CD4-positive, alpha-beta T cell (primary cell): ENCODE measurements at regions not wholly inside any gene's neighbourhood (a gene's known extent, or its start where the extent isn't known, plus 50 kb on each side); places are given as distances from the start of the nearest gene placed in this dataset.

ENCODE experiments used
- ATAC-seq: fragments of 200-7000 bp; cut with Tn5 transposase; one replicate; pipeline ENCODE4 v1.10.0; 2022; ENCODE audit warnings: mild to moderate bottlenecking; ENCODE audit not compliant: poor library complexity
- CTCF ChIA-PET: fragments of 350-600 bp; sonication (Branson Sonifier 250); formaldehyde crosslinking; loops from one replicate; lab custom pipeline; 2021; ENCODE audit warnings: antibody characterized with exemption, inconsistent platforms; lab: Charles Lee
- POLR2A ChIA-PET: fragments of 350-600 bp; sonication (Branson Sonifier 250); formaldehyde crosslinking; loops from one replicate; lab custom pipeline; 2021; ENCODE audit warnings: antibody characterized with exemption, inconsistent platforms; lab: Charles Lee
- DNase-seq, 14 experiments: peaks; one replicate each; pipeline ENCODE4 v3.0.0-alpha.2; 2013 to 2020; ENCODE audit warnings: mixed read lengths in 2 of 14
- H3K27ac ChIP-seq, 2 donors: one replicate each; pipeline versions ENCODE4 v1.5.1 to v1.7.0; 2013; ENCODE audit warnings: low read length in 2 of 2, low read depth in 1 of 2, mild to moderate bottlenecking in 1 of 2
- H3K27me3 ChIP-seq, 2 experiments: 1 replicate in 1 of 2; 2 replicates in 1 of 2; pipeline versions ENCODE4 v1.6.1 to v1.7.0; 2013; ENCODE audit warnings: low read length in 2 of 2, control low read depth in 1 of 2, mild to moderate bottlenecking in 1 of 2, moderate library complexity in 1 of 2; ENCODE audit not compliant: insufficient read depth in 2 of 2, control insufficient read depth in 1 of 2
- H3K36me3 ChIP-seq: one replicate; pipeline ENCODE4 v1.6.1; 2013; ENCODE audit warnings: low read length, control low read depth; ENCODE audit not compliant: insufficient read depth
- H3K4me1 ChIP-seq: one replicate; pipeline ENCODE4 v1.6.1; 2013; ENCODE audit warnings: low read length, control low read depth; ENCODE audit not compliant: insufficient read depth
- H3K4me3 ChIP-seq: one replicate; pipeline ENCODE4 v1.5.1; 2013; ENCODE audit warnings: mild to moderate bottlenecking, low read length, moderate library complexity
- H3K9me3 ChIP-seq, 2 experiments: 1 replicate in 1 of 2; 2 replicates in 1 of 2; pipeline versions ENCODE4 v1.6.1 to v1.7.0; 2013; ENCODE audit warnings: low read length in 2 of 2, mild to moderate bottlenecking in 2 of 2, control low read depth in 1 of 2, moderate library complexity in 1 of 2; ENCODE audit not compliant: control insufficient read depth in 1 of 2, insufficient read depth in 1 of 2
- H3K27ac Mint-ChIP-seq: one replicate; pipeline ENCODE4 v1.8.0; 2020; ENCODE audit warnings: mixed read lengths
- H3K27me3 Mint-ChIP-seq: one replicate; pipeline ENCODE4 v1.8.0; 2021; ENCODE audit warnings: mixed read lengths
- H3K36me3 Mint-ChIP-seq: one replicate; pipeline ENCODE4 v1.8.0; 2021; ENCODE audit warnings: low read depth, mixed read lengths
- H3K4me1 Mint-ChIP-seq: one replicate; pipeline ENCODE4 v1.8.0; 2021; ENCODE audit warnings: low read depth, mixed read lengths
- H3K4me3 Mint-ChIP-seq: one replicate; pipeline ENCODE4 v1.8.0; 2020; ENCODE audit warnings: mild to moderate bottlenecking, mixed read lengths
- H3K9me3 Mint-ChIP-seq: one replicate; pipeline ENCODE4 v1.8.0; 2020; ENCODE audit warnings: mixed read lengths
- intact Hi-C, 2 experiments: fragments of 100-400 bp; cut with DNase I in 1 of 2; cut with micrococcal nuclease in 1 of 2; formaldehyde crosslinking; loops; one replicate each; pipeline versions ENCODE4 v1.15.1 to v1.9.0; 2023 to 2025; cut with DNase I, micrococcal nuclease
- TF ChIP-seq, protein P1 (sequence below): fragments of 200-600 bp; IDR thresholded peaks from one replicate; pipeline ENCODE4 v1.8.0; 2022; ENCODE audit warnings: antibody characterized with exemption, mild to moderate bottlenecking

DNA sequence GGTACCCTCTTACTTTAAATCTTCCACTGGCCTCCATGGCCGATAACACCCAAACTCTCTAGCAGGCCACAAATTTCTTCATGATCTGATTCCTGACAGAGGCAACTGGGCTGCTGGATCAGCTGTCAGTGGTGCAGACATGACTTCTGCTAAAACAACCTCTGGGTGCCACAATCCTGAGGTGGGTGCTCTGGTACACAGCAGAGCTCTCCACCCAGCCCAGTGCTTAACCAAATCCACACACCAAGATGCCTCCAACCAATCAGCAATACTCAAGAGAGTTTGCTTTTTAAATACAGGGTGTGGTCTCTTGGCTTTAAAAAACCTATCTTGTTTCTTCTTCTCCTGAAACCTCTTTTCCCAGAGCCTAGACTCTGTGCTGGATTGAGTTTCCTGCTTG, 126.6 kb upstream of the SPACA1 start:
- intact Hi-C loops = no loop called here
- H3K4me3 Mint-ChIP-seq = no peak overlapping the region
- H3K27ac Mint-ChIP-seq = no peak overlapping the region
- no peak overlapping the region for H3K27ac ChIP-seq
- H3K4me3 ChIP-seq = no peak overlapping the region
- no peak for ATAC-seq
- H3K27me3 ChIP-seq = no peaks in the 10 kb centered on the region
- H3K4me1 Mint-ChIP-seq = no peaks in the 10 kb centered on the region
- TF ChIP-seq, protein P1, sequence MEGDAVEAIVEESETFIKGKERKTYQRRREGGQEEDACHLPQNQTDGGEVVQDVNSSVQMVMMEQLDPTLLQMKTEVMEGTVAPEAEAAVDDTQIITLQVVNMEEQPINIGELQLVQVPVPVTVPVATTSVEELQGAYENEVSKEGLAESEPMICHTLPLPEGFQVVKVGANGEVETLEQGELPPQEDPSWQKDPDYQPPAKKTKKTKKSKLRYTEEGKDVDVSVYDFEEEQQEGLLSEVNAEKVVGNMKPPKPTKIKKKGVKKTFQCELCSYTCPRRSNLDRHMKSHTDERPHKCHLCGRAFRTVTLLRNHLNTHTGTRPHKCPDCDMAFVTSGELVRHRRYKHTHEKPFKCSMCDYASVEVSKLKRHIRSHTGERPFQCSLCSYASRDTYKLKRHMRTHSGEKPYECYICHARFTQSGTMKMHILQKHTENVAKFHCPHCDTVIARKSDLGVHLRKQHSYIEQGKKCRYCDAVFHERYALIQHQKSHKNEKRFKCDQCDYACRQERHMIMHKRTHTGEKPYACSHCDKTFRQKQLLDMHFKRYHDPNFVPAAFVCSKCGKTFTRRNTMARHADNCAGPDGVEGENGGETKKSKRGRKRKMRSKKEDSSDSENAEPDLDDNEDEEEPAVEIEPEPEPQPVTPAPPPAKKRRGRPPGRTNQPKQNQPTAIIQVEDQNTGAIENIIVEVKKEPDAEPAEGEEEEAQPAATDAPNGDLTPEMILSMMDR = no peak
- no peaks in the 10 kb centered on the region for H3K9me3 Mint-ChIP-seq
- POLR2A ChIA-PET = no interaction called here
- no peaks in the 10 kb centered on the region for H3K36me3 Mint-ChIP-seq
- peaks cover 5% of the 10 kb centered on the region for H3K27me3 Mint-ChIP-seq
- no peaks in the 10 kb centered on the region for H3K9me3 ChIP-seq
- no peak for DNase-seq
- no peaks in the 10 kb centered on the region for H3K4me1 ChIP-seq
- no peaks in the 10 kb centered on the region for H3K36me3 ChIP-seq
- CTCF ChIA-PET = no interaction called here

DNA sequence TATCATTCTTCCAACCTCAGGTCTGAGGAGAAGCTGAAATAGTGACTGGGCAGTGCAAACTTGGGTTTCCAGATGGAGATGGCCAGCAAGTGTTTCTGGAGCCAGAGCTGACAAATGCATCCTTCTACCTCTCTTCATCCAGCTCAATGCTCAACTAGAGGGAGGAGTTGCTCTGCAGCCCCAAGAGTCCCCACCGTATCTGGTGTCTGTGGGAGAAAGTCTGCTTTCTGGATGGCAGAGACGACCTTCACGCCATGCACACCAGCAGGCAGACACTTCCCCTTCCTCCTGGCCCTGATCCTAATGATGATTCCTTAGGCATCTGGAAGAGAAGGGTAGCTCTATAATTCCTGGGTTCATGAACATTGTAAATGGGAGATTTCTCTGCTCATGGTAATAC, 127.4 kb upstream of the SPACA1 start:
- TF ChIP-seq, protein P1 = no peak
- Mint-ChIP-seq H3K27ac (no peak overlapping the region), H3K36me3 (no peaks in the 10 kb centered on the region), H3K27me3 (peaks cover 5% of the 10 kb centered on the region), H3K9me3 (no peaks in the 10 kb centered on the region), H3K4me1 (peaks cover 7% of the 10 kb centered on the region), H3K4me3 (no peak overlapping the region)
- Histone ChIP-seq H3K4me3 (no peak overlapping the region), H3K27ac (no peak overlapping the region), H3K36me3 (no peaks in the 10 kb centered on the region), H3K27me3 (no peaks in the 10 kb centered on the region), H3K9me3 (no peaks in the 10 kb centered on the region), H3K4me1 (no peaks in the 10 kb centered on the region)
- ATAC-seq (no peak), DNase-seq (no peak)
- ChIA-PET POLR2A (no interaction called here), CTCF (no interaction called here)
- intact Hi-C loops = no loop called here

DNA sequence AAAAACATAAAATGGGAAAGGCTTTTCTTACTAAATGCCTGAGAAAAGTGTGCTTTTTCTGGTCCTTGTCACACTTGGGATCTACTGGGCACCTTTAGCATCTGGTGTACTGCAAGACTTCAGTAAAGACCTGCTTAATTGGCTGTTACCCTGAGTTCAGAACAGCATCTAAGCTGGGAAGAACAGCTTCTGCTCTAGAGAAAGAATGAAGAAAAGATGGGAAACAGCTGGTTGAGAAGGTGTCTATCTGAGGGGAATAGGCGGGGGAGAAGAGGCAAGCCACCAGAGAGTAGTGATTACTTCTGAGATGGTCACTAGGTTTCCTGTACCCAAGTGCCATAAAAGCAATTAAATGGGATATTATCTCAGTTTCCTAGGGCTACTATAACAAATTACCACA, 128.2 kb upstream of the SPACA1 start:
- H3K9me3 Mint-ChIP-seq = no peaks in the 10 kb centered on the region
- TF ChIP-seq, protein P1 = no peak
- H3K4me3 Mint-ChIP-seq = no peak overlapping the region
- H3K4me1 ChIP-seq = no peaks in the 10 kb centered on the region
- H3K27ac ChIP-seq = no peak overlapping the region
- H3K27me3 Mint-ChIP-seq = peaks cover 5% of the 10 kb centered on the region
- no peak for ATAC-seq
- H3K4me1 Mint-ChIP-seq = peaks cover 14% of the 10 kb centered on the region
- intact Hi-C loops = no loop called here
- no peaks in the 10 kb centered on the region for H3K9me3 ChIP-seq
- CTCF ChIA-PET = no interaction called here
- H3K36me3 Mint-ChIP-seq = no peaks in the 10 kb centered on the region
- DNase-seq = no peak
- no peak overlapping the region for H3K4me3 ChIP-seq
- no peaks in the 10 kb centered on the region for H3K27me3 ChIP-seq
- POLR2A ChIA-PET = no interaction called here
- H3K27ac Mint-ChIP-seq = no peak overlapping the region
- no peaks in the 10 kb centered on the region for H3K36me3 ChIP-seq
